ENCODE measurements at regions not wholly inside any gene's neighbourhood (a gene's known extent, or its start where the extent isn't known, plus 50 kb on each side); places are given as distances from the start of the nearest gene placed in this dataset.

GRCh38 chr10:44765299-44765698 is 145.8 kb upstream of the TMEM72 start:
- no peak overlapping the region for H3K27ac ChIP-seq
- no peaks in the 10 kb centered on the region for H3K36me3 ChIP-seq (replicated peaks in 1 of 2; ENCODE audit: insufficient read depth in 1 of 2, low read depth in 2 of 2)
- no peaks in the 10 kb centered on the region for H3K4me1 ChIP-seq
- ATAC-seq, result no peak
- H3K9me3 ChIP-seq, result no peaks in the 10 kb centered on the region
- H3K4me3 ChIP-seq, result no peak overlapping the region
- WGBS, 2 donors, result 35 to 50% methylated on average over 1 of the region's 1 CpG
- intact Hi-C loops (cut with DNase I), result no loop called here
- H3K27me3 ChIP-seq, result no peaks in the 10 kb centered on the region
- DNase-seq, result no peak
- TF ChIP-seq, protein P1, sequence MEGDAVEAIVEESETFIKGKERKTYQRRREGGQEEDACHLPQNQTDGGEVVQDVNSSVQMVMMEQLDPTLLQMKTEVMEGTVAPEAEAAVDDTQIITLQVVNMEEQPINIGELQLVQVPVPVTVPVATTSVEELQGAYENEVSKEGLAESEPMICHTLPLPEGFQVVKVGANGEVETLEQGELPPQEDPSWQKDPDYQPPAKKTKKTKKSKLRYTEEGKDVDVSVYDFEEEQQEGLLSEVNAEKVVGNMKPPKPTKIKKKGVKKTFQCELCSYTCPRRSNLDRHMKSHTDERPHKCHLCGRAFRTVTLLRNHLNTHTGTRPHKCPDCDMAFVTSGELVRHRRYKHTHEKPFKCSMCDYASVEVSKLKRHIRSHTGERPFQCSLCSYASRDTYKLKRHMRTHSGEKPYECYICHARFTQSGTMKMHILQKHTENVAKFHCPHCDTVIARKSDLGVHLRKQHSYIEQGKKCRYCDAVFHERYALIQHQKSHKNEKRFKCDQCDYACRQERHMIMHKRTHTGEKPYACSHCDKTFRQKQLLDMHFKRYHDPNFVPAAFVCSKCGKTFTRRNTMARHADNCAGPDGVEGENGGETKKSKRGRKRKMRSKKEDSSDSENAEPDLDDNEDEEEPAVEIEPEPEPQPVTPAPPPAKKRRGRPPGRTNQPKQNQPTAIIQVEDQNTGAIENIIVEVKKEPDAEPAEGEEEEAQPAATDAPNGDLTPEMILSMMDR (IDR thresholded peaks at IDR 0.05), result peak in 3 of 7 experiments; percentile 7 to 34 (median 7)
- no peak for TF ChIP-seq POLR2A (IDR thresholded peaks at IDR 0.05)

DNA sequence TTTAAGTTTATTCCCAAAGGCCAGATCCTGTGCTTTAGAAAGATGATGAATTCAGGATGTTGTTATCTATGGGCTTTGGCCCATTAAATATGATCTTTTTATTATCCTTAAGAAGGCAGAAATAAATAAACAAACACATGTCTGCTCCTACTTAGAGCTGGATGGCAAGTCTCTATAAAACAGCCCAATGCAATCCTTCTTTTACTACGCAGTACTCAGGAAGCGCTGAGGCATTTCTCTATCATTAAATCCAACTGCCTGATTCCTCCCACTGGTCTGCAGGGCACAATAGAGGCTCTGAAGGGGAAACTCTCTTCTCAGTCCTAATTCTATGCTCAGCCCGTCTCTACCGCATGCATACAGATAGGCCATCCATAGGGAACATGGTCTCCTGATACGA is 144.5 kb upstream of the TMEM72 start:
- no peaks in the 10 kb centered on the region for H3K4me1 ChIP-seq
- TF ChIP-seq POLR2A (IDR thresholded peaks at IDR 0.05), result no peak
- TF ChIP-seq, protein P1 (IDR thresholded peaks at IDR 0.05), result no peak
- intact Hi-C loops (cut with DNase I), result no loop called here
- no peaks in the 10 kb centered on the region for H3K36me3 ChIP-seq (replicated peaks in 1 of 2; ENCODE audit: insufficient read depth in 1 of 2, low read depth in 2 of 2)
- DNase-seq (no peak), ATAC-seq (no peak)
- 95 to 96% methylated on average over 5 of the region's 5 CpGs for WGBS, 2 donors
- no peak overlapping the region for H3K4me3 ChIP-seq
- no peak overlapping the region for H3K27ac ChIP-seq
- no peaks in the 10 kb centered on the region for H3K9me3 ChIP-seq
- H3K27me3 ChIP-seq, result no peaks in the 10 kb centered on the region

GRCh38 chr10:44769450-44769849 is 141.7 kb upstream of the TMEM72 start:
- ATAC-seq, result no peak

GRCh38 chr10:44771233-44771995 is 139.7 kb upstream of the TMEM72 start:
- Histone ChIP-seq H3K36me3 (replicated peaks in 1 of 2; ENCODE audit: insufficient read depth in 1 of 2, low read depth in 2 of 2) (no peaks in the 10 kb centered on the region), H3K27ac (no peak overlapping the region), H3K27me3 (no peaks in the 10 kb centered on the region), H3K9me3 (no peaks in the 10 kb centered on the region), H3K4me3 (no peak overlapping the region), H3K4me1 (peaks cover 20% of the 10 kb centered on the region)
- intact Hi-C loops (cut with DNase I), result no loop called here
- DNase-seq (no peak), ATAC-seq (no peak)
- TF ChIP-seq, protein P1 (IDR thresholded peaks at IDR 0.05), result no peak
- no peak for TF ChIP-seq POLR2A (IDR thresholded peaks at IDR 0.05)
- WGBS, 2 donors, result 64 to 67% methylated on average over 2 of the region's 2 CpGs

More at GRCh38 chr10:44769450-44769849, 141.7 kb upstream of the TMEM72 start:
- Histone ChIP-seq H3K27ac (no peak overlapping the region), H3K4me3 (no peak overlapping the region), H3K4me1 (peaks cover 4% of the 10 kb centered on the region), H3K27me3 (no peaks in the 10 kb centered on the region), H3K36me3 (replicated peaks in 1 of 2; ENCODE audit: insufficient read depth in 1 of 2, low read depth in 2 of 2) (no peaks in the 10 kb centered on the region), H3K9me3 (no peaks in the 10 kb centered on the region)
- WGBS, 2 donors, result 33 to 53% methylated on average over 1 of the region's 1 CpG
- TF ChIP-seq, protein P1 (IDR thresholded peaks at IDR 0.05), result no peak
- no peak for TF ChIP-seq POLR2A (IDR thresholded peaks at IDR 0.05)
- DNase-seq, result no peak
- intact Hi-C loops (cut with DNase I), result no loop called here

- H3K4me1 ChIP-seq, result peaks cover 20% of the 10 kb centered on the region
- intact Hi-C loops (cut with DNase I), result no loop called here
- no peak for TF ChIP-seq POLR2A (IDR thresholded peaks at IDR 0.05)
- H3K4me3 ChIP-seq, result no peak overlapping the region
- whole genome bisulfite sequencing, 2 donors, result 92 to 94% methylated on average over 8 to 19 of the region's 19 CpGs
- DNase-seq, result no peak
- H3K9me3 ChIP-seq, result no peaks in the 10 kb centered on the region
- no peak for ATAC-seq
- H3K27me3 ChIP-seq, result no peaks in the 10 kb centered on the region
- no peak overlapping the region for H3K27ac ChIP-seq
- no peaks in the 10 kb centered on the region for H3K36me3 ChIP-seq (replicated peaks in 1 of 2; ENCODE audit: insufficient read depth in 1 of 2, low read depth in 2 of 2)
These were observed 137.6 kb upstream of the TMEM72 start for GRCh38 chr10:44773565-44773964.

All from body of pancreas (tissue), 4 donors.